NCI-H128 (cell line): ENCODE measurements at regions not wholly inside any gene's neighbourhood (a gene's known extent, or its start where the extent isn't known, plus 50 kb on each side); places are given as distances from the start of the nearest gene placed in this dataset.

Experiments
- DNase-seq: peaks from one replicate; lab custom pipeline; 2025; ENCODE audit not compliant: unreplicated experiment; lab: John Stamatoyannopoulos, UW

- DNase-seq, result no peak
Measured at GRCh38 chr18:64271975-64272659, 123.2 kb upstream of the LINC00305 start.

DNA sequence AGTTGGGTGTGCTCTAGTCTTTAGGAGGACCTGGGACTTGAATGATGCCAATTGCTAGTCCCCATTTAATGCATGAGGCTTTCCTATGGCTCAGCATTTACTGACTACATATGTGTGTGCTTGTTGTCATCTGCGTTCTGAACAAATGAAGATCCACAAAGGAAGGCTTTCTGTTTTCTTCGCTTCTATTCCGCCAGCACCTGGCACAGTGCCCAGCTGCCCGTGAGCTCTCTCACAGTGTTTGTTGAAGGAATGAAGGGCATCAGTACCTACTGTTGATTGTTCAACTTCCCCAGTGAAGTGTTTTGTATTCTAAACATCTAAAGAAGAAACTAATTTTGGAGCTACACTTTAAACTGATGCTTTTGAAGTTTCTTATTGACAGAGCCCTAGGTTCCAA, 122.4 kb upstream of the LINC00305 start:
- peak; percentile 47 for DNase-seq

GRCh38 chr18:64270608-64271007, 121.7 kb upstream of the LINC00305 start:
- no peak for DNase-seq

- DNase-seq, result no peak
Measured at GRCh38 chr18:64270121-64270520, 121.2 kb upstream of the LINC00305 start.

DNA sequence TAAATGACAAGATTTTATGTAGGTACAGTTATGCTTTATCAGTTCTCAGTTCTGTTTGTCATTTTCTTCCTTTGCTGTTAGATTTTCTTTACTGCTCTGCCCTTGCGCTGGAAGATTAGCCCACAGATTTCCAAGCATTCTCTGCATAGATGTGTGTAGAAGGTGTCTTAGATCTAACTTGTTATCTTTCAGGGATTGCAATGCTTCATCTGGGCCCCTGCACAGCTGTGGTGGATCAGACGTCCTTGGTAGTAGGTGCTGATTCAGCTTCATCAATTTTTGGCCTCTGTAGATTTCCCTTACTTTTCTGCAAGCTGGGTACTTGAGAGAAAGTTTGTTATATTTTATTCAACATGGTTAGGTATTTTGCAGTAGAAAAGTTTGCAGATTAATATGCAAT, 115.3 kb upstream of the LINC00305 start:
- no peak for DNase-seq

DNA sequence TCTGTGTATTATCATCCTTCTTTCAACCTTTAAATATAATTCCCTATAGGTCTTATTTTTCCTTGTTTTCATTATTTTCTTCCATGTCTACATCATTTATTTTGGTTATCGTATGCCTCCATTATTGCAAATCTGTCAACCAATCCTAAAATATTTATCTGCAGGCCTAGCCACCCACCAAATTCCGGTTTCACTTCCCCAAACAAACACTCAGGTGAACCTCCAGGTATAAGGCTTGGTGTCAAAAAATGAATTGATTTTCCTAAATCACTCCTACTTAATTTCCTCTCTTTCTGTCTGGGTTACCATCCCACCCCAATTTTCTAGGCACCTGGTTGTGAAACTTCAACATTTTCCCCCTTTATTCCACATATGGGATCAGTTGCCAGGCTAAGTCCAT, 111.9 kb upstream of the LINC00305 start:
- DNase-seq, result no peak

GRCh38 chr18:64259871-64260270, 111.0 kb upstream of the LINC00305 start:
- DNase-seq, result no peak

DNA sequence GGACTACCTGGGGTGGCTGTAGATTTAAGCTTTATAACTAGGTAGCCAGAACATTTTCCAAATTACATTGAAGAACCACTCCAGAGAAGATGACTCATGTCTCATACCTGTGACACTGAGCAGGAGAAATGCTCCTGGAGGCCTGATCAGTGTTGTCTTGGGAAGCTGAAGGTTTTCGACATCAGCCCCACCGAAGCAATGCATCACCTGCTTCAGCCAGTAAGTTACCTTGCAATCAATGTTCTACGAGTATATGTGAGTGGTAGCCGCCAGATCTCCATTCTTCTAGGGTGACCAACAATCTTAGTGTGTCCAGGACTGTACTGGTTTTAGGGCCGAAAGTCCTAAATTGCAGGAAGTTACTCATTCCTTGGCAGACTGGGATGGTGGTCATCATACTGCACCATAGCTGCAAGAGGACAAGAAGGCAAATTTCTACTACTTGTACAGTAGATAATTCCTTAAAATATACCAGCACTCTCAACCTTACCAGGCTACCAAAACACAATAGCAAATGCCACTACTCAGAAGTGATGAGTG, 109.3 kb upstream of the LINC00305 start:
- DNase-seq, result no peak

DNA sequence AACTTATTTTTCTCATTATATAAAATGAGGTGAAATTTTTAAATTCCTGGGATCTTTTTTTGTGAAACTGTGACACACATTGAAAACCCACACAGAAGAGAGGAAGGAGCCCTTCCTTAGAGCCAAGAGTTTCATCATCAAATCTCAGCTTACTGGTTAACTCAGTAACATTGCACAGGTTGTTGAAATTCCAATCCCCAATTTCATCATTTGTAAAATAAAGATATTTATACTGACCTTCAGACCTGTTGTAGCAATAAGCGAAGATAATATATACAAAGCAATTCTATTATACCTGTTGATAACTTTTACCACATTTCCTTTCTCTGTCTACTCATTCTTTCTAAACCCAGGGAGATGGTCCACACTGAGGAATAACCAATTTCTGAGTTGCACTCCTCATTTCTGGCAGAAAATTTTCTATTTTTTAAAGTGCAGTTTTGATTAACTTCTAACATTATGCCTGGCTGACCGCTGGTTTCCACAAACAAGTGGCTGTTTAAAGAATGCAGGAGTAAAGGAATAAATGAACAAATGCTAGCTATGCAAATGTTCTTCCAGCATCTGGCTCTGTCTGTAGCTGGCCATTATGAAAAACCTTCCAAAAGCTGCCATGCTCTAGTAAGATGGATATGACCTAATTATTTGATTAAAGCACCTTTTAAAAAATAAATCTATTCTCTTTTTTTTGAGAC, 105.7 kb upstream of the LINC00305 start:
- DNase-seq, result no peak

DNA sequence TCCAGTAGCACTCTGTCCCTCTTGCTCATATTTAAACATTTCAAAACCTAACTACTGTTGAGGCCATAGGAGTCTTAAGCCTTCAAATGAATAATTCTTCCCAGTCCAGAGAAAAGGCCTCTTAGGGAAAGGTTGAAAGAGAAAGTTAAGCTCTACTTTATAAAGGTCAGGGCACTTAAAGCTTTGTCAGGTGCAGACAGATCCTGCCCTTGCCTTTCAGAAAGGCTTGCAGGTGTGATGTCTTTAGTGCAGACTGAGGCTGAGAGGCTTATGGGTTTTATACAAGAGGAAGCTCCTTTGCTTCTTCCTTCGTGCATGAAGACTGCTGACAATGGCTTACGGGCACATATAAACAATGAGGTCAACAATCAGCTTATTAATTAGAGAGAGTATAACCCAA, 105.0 kb upstream of the LINC00305 start:
- no peak for DNase-seq

DNA sequence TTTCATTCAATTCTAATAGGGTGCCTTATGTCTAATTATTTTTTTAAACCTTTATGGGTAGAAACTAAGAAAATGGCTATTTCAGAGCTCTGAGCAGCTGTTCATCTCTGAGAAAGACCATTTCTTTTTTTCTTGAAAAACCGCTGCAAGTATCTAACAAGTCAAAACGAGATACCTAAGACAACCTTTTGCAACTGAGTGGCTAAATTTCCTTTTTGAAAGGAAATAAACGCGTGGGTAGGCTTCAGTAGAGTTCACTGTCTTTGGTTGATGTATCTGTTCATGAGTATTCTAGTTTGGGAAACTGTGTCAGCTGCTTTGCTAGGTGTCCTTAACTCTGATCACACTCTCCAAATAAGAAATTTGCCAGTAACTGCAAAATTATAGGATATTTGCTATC, 104.3 kb upstream of the LINC00305 start:
- DNase-seq, result no peak

DNA sequence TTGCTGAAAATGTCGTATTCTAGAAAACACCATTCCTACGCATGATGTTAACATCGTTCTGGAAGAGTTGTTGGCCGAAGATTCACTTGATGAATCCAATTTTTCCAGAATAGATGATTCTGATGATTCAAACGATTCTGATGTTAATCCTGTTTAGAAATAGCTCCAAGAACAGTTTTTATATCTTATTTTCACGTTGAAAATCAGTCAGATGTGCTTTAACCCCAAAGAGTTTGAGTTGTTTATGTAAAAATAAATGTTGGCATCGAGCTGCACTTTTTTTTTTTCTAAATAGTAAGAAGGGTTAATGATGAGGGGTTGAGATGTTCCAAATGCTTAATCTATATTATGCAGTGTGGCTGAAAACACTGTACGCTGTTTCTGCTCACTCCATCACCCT, 99.9 kb upstream of the LINC00305 start:
- no peak for DNase-seq

DNA sequence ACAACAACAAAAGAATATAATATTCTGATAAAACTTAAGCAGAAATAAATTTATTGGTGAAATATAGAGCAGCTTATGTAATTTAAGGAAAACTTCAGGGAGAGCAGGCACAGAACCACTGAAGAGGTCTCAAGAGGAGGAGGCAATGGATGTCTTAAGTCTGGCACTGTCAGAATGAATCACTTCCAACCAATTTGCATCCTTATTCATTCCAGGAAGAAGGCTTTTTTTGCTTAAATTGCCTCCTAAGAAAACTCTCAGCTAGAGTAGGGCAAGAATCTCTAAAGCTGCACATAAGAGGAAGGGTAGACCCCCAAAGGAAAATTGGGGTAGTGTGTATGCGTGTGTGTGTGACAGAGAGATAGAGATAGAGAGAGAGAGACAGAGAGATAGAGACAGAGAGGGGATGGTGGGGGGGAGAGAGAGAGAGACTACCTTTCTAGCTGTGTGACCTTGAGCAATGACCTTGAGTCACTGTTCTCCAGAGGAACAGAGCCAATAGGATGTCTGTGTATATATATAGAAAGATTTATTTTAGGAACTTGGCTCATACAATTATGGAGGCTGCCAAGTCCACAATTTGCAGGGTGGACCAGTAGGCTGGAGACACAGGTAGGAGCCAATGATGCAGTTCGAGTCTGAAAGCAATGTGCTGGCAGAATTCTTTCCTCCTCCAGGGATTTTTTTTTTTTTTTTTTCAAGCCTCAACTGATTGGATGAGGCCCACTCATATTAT, 96.4 kb upstream of the LINC00305 start:
- DNase-seq, result no peak

- no peak for DNase-seq
Measured at GRCh38 chr18:64244571-64244970, 95.7 kb upstream of the LINC00305 start.

- no peak for DNase-seq
Measured at GRCh38 chr18:64240316-64240715, 91.4 kb upstream of the LINC00305 start.

DNA sequence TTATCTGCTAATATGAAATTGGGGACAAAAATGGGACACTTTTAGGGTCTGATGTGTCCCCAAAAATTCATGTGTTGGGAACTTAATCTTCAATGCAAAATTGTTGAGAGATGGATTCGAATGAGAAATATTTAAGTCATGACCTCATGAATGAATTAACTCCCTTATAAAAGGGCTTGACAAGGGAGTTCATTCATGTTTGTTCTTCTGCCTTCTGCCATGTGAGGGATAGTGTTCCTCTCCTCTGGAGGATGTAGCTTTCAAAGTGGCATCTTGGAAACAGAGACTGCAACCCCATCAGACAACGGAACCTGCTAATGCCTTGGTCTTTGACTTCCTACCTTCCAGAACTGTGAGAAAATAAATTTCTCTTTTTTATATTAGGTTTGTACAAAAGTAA, 89.2 kb upstream of the LINC00305 start:
- no peak for DNase-seq

DNA sequence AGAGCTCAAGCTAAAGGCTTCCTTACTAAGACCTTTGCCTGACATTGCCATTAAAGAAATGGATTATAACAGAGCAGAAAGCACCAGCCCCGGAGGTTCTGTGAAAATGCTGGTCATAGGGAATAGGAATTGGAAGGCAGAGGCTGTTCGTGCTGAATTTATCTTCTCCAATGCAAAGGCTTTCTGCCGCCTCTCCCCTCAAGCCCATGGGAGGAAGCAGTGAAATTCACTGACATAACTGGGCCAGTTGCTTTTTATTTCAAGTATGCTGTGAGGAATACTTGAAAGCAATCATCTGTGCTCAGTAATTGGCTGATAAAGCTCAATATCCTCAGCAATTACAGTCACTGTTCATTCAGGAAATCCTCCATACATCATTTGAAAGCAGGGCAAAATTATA, 85.4 kb upstream of the LINC00305 start:
- DNase-seq, result no peak

GRCh38 chr18:64233851-64234250, 85.0 kb upstream of the LINC00305 start:
- no peak for DNase-seq

DNA sequence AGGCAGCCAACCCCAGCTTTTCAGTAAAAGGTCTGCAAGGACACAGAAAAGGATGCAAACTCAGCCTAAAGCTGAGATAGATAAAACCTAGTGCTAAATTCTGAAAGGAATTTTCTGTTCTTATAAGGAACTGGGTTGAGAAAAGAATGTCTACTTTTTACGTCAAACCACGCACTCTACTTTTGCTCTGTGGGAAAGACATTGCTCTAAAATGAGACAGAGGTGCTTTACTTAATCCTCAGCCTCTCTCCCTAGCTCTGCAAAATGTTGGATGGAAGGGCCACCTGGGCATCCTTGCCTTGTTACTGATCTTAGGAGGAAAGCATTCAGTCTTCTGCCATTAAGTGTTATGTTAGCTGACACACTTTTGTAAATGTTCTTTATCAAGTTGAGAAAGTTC, 72.1 kb upstream of the LINC00305 start:
- no peak for DNase-seq

DNA sequence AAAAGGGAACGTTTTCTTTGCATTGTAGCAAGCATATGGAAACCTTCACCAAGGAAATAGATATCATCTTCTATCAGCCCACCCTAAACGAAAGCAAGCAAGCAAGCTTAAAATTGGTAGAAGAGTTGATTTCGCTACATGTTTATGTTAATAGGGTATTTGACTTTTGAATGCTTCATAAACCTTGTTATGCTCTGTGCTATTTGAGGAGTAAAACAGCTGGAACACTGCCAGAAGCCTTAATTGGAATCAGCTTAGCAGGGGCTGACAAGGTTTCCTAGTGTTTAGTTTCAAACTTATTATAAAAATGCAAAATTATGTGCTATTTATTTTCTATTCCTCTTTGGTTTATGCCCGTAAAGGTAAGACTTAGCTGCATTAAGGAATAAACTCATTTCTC, 70.6 kb upstream of the LINC00305 start:
- no peak for DNase-seq

DNA sequence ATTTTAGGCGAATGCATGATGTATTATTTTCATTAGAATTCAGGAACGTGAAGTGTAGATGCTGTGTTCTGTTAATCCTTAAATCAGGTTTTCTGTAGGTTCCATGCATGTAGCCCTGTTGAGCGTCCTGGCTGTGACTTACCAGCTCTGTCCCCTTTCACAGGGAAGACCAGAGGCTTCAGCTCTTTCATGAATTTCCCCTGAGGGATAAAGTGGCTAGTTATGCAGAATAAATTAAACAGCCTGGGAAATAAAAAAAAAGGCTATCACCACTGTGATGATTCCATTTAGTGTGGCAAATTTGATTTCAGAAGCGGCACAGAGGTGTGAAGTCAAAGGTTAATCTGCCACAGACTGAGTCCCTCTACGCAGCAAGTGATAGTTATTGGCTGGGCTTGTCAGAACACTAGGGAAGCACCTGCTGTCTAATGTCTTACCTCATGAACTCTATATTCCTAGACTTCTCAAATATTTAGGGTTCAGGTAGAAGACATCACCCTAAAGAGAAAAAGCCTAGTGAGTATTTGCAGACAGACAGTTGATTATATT, 61.6 kb upstream of the LINC00305 start:
- no peak for DNase-seq

DNA sequence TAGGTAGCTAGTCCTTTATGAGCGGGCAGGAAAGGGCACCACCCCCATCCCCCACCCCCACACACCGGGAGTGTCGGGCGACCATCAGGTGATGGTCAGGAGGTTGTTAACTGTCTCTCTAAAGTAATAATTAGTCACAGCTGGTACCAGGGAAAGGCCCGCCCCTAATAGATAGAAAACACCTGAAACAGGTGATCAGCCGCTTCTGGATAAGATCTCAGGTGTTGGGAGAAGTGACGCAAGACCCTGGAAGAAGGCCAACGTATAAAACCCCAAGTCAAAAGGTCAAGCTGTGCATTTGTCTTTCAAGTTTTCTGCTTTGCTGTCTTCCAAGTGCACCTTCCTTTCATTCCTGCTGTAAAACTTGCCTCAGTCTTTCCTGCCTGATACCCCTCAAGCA, 59.6 kb upstream of the LINC00305 start:
- no peak for DNase-seq
